ENCODE measurements at regions not wholly inside any gene's neighbourhood (a gene's known extent, or its start where the extent isn't known, plus 50 kb on each side); places are given as distances from the start of the nearest gene placed in this dataset.
A peak's percentile ranks its signal among the peaks of the same experiment; 100 is the strongest.

DNA sequence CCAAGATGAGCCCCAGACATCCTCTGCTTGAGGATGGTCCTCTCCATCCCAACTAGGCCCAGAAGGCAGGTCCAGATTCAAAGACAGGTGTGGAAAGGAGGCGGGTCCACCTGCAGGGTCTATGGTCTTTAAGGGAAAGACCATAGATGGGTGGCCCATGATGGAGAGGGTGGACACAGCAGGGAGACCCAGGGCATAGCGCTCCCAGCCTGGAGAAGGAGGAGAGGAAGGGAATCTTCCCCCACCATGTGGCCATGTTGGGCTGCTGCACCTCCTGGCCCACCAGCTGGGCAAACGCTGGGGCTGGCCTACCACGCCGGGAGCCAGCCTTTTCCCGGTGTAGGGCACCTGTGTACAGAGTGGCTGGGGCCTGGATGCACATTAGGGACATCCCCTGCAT is 265.2 kb upstream of the TLE3 start:
- peak; percentile 72 for DNase-seq
- peaks cover 1% of the 10 kb centered on the region for H3K27me3 Mint-ChIP-seq (ENCODE audit: unreplicated experiment)
- H3K36me3 Mint-ChIP-seq (ENCODE audit: unreplicated experiment): no peaks in the 10 kb centered on the region
- TF ChIP-seq, protein P1, sequence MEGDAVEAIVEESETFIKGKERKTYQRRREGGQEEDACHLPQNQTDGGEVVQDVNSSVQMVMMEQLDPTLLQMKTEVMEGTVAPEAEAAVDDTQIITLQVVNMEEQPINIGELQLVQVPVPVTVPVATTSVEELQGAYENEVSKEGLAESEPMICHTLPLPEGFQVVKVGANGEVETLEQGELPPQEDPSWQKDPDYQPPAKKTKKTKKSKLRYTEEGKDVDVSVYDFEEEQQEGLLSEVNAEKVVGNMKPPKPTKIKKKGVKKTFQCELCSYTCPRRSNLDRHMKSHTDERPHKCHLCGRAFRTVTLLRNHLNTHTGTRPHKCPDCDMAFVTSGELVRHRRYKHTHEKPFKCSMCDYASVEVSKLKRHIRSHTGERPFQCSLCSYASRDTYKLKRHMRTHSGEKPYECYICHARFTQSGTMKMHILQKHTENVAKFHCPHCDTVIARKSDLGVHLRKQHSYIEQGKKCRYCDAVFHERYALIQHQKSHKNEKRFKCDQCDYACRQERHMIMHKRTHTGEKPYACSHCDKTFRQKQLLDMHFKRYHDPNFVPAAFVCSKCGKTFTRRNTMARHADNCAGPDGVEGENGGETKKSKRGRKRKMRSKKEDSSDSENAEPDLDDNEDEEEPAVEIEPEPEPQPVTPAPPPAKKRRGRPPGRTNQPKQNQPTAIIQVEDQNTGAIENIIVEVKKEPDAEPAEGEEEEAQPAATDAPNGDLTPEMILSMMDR (IDR thresholded peaks at IDR 0.05; ENCODE audit: partially characterized antibody, unreplicated experiment): peak; percentile 71
- H3K9me3 Mint-ChIP-seq (ENCODE audit: unreplicated experiment): peaks cover 2% of the 10 kb centered on the region
- no peak overlapping the region for H3K4me3 Mint-ChIP-seq (ENCODE audit: unreplicated experiment)
- peaks cover 5% of the 10 kb centered on the region for H3K4me1 Mint-ChIP-seq (ENCODE audit: low read depth, unreplicated experiment)
- no peak overlapping the region for H3K27ac Mint-ChIP-seq (ENCODE audit: unreplicated experiment)

DNA sequence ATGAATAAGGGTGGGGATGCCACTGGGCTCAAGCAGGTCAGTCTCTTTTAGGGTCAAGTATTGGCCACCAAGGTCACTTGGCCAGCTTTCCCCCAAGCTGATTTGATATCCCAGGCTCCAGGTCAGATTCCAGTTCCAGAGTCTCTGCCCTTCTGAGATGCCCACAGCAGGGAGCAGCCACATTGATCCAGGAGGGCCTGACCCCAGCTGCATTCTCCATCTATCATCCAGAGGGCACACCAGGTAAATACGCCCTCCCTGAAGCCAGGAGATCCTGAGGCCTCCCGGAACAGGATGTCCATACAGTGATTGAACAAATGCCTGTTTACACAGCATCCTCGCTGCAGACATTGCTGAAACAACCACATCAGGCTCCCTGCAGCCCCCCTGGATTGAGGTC is 264.6 kb upstream of the TLE3 start:
- Mint-ChIP-seq H3K4me1 (ENCODE audit: low read depth, unreplicated experiment) (peaks cover 5% of the 10 kb centered on the region), H3K27me3 (ENCODE audit: unreplicated experiment) (peaks cover 1% of the 10 kb centered on the region), H3K27ac (ENCODE audit: unreplicated experiment) (no peak overlapping the region), H3K36me3 (ENCODE audit: unreplicated experiment) (no peaks in the 10 kb centered on the region), H3K4me3 (ENCODE audit: unreplicated experiment) (no peak overlapping the region), H3K9me3 (ENCODE audit: unreplicated experiment) (peaks cover 2% of the 10 kb centered on the region)
- TF ChIP-seq, protein P1 (IDR thresholded peaks at IDR 0.05; ENCODE audit: partially characterized antibody, unreplicated experiment): no peak
- DNase-seq: no peak

DNA sequence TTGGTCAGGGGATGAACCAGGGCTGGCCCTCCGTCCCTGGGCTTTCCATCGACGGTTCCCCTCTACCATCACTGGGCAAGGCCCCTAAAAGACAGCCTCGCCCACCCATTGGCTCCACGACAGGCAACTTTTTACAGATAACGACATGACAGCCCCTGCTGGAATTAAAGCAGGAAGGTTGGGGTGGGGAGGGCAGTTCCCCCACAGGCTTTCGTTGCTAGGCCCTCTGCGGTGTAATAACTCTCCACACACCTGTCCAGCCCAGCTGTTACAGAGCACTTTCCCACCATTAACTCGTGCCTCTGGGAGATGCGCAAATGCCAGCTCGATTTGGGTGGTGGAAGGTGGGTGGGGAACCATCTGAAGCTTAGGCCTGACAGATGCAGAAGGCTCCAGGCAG is 264.2 kb upstream of the TLE3 start:
- Mint-ChIP-seq H3K27ac (ENCODE audit: unreplicated experiment) (no peak overlapping the region), H3K4me3 (ENCODE audit: unreplicated experiment) (no peak overlapping the region), H3K4me1 (ENCODE audit: low read depth, unreplicated experiment) (peaks cover 7% of the 10 kb centered on the region), H3K27me3 (ENCODE audit: unreplicated experiment) (peaks cover 1% of the 10 kb centered on the region), H3K9me3 (ENCODE audit: unreplicated experiment) (peaks cover 2% of the 10 kb centered on the region), H3K36me3 (ENCODE audit: unreplicated experiment) (no peaks in the 10 kb centered on the region)
- no peak for DNase-seq
- TF ChIP-seq, protein P1 (IDR thresholded peaks at IDR 0.05; ENCODE audit: partially characterized antibody, unreplicated experiment): no peak

DNA sequence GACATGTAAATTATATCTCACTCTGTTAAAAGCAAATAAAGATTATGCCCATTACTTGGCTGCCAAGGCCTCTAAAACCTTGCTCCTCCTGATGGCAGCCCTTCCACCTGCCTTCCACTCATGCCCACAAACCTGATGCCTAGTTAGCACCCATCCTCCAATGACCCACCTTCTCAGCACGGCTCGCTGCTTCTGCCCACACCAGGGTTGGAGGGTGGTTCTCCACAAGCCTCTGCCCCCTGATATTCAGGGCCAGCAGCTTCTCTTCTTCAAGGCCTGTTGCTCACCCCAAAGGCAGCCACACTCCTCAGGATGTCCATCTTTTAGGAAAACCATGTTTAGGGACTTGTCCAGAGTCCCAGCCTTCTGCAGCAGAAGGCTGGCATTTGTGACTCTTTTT is 263.4 kb upstream of the TLE3 start:
- Mint-ChIP-seq H3K9me3 (ENCODE audit: unreplicated experiment) (peaks cover 2% of the 10 kb centered on the region), H3K27ac (ENCODE audit: unreplicated experiment) (no peak overlapping the region), H3K4me1 (ENCODE audit: low read depth, unreplicated experiment) (peaks cover 7% of the 10 kb centered on the region), H3K27me3 (ENCODE audit: unreplicated experiment) (peaks cover 1% of the 10 kb centered on the region), H3K4me3 (ENCODE audit: unreplicated experiment) (no peak overlapping the region), H3K36me3 (ENCODE audit: unreplicated experiment) (no peaks in the 10 kb centered on the region)
- no peak for DNase-seq
- TF ChIP-seq, protein P1 (IDR thresholded peaks at IDR 0.05; ENCODE audit: partially characterized antibody, unreplicated experiment): no peak

DNA sequence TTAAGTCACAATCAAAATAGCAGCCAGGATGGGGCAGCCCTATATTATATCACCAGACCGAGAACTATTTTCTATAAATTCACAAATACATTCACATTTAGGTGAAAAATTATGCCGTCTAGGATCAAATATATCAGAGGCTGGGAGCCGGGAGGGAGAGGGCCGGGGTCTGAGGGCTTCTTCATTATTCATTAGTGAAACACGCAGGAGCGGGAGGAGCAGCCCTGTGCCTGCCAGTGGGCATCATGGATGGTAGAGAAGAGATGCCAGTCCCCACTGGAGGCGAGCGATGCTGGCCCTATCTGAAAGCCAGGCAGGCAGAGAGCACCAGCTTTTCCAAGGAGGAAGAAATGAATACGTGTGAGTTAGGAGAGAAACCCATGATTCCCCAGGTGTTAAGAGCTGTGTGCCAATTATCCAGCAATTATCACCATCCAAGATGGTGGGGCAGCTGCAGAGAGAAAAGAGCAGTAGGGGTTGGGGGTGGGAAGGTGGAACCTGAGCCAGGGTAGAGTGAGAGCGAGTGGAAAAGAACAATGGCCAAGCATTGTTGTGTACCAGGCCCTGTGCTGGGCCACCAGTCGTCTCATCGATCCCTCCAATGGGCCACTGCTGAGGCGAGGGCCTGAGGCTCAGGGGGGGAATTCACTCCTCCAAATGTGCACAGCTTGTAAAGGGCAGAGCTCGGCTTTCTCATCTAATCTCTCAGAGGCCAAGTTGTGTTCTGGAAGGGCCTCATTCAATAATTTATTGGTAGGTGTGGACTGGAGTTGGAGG is 261.3 kb upstream of the TLE3 start:
- Mint-ChIP-seq H3K36me3 (ENCODE audit: unreplicated experiment) (no peaks in the 10 kb centered on the region), H3K27ac (ENCODE audit: unreplicated experiment) (no peak overlapping the region), H3K4me3 (ENCODE audit: unreplicated experiment) (no peak overlapping the region), H3K4me1 (ENCODE audit: low read depth, unreplicated experiment) (peaks cover 7% of the 10 kb centered on the region), H3K27me3 (ENCODE audit: unreplicated experiment) (peaks cover 1% of the 10 kb centered on the region), H3K9me3 (ENCODE audit: unreplicated experiment) (peaks cover 2% of the 10 kb centered on the region)
- TF ChIP-seq, protein P1 (IDR thresholded peaks at IDR 0.05; ENCODE audit: partially characterized antibody, unreplicated experiment): no peak
- no peak for DNase-seq
